ENCODE measurements at regions not wholly inside any gene's neighbourhood (a gene's known extent, or its start where the extent isn't known, plus 50 kb on each side); places are given as distances from the start of the nearest gene placed in this dataset.

- TF ChIP-seq EP300 (IDR thresholded peaks at IDR 0.05): no peak
These were observed 215.1 kb upstream of the CPEB2 start for GRCh38 chr4:14787221-14787620.

GRCh38 chr4:14787894-14788293 lies 214.4 kb upstream of the CPEB2 start:
- H3K36me3 ChIP-seq: no peaks in the 10 kb centered on the region
- TF ChIP-seq POLR2A (IDR thresholded peaks at IDR 0.05) (no peak), CTCF (IDR thresholded peaks at IDR 0.05) (peak in 1 of 5 experiments; percentile 12), EP300 (IDR thresholded peaks at IDR 0.05) (no peak)
- no peaks in the 10 kb centered on the region for H3K27me3 ChIP-seq
- no peak overlapping the region for H3K27ac ChIP-seq
- H3K4me3 ChIP-seq: no peak overlapping the region
- peaks cover 0 to 26% (median 2%) of the 10 kb centered on the region in 4 donors for H3K9me3 ChIP-seq
- H3K4me1 ChIP-seq: no peaks in the 10 kb centered on the region
- no peak for DNase-seq (ENCODE audit: low spot score in 2 of 2)

More at GRCh38 chr4:14787221-14787620, 215.1 kb upstream of the CPEB2 start:
- Histone ChIP-seq H3K27ac (no peak overlapping the region), H3K27me3 (no peaks in the 10 kb centered on the region), H3K4me1 (no peaks in the 10 kb centered on the region), H3K9me3 (peaks cover 0 to 22% (median 2%) of the 10 kb centered on the region in 4 donors), H3K4me3 (no peak overlapping the region), H3K36me3 (no peaks in the 10 kb centered on the region)
- WGBS, 2 donors: 75% methylated on average over 4 of the region's 4 CpGs
- DNase-seq (ENCODE audit: low spot score in 2 of 2): no peak

- peaks cover 0 to 46% (median 2%) of the 10 kb centered on the region in 4 donors for H3K9me3 ChIP-seq
- no peak overlapping the region for H3K4me3 ChIP-seq
- no peak overlapping the region for H3K27ac ChIP-seq
- no peak for TF ChIP-seq CTCF (IDR thresholded peaks at IDR 0.05)
- TF ChIP-seq EP300 (IDR thresholded peaks at IDR 0.05): no peak
- no peaks in the 10 kb centered on the region for H3K4me1 ChIP-seq
- H3K27me3 ChIP-seq: no peaks in the 10 kb centered on the region
- no peaks in the 10 kb centered on the region for H3K36me3 ChIP-seq
- DNase-seq (ENCODE audit: low spot score in 2 of 2): no peak
These were observed 211.8 kb upstream of the CPEB2 start for GRCh38 chr4:14790494-14790893.

- DNase-seq (ENCODE audit: low spot score in 2 of 2): no peak
- H3K36me3 ChIP-seq: no peaks in the 10 kb centered on the region
- TF ChIP-seq POLR2A (IDR thresholded peaks at IDR 0.05): no peak
- no peak for TF ChIP-seq CTCF (IDR thresholded peaks at IDR 0.05)
- no peak for TF ChIP-seq EP300 (IDR thresholded peaks at IDR 0.05)
- H3K9me3 ChIP-seq: peaks cover 0 to 37% (median 2%) of the 10 kb centered on the region in 4 donors
- no peaks in the 10 kb centered on the region for H3K4me1 ChIP-seq
- H3K4me3 ChIP-seq: no peak overlapping the region
- H3K27me3 ChIP-seq: no peaks in the 10 kb centered on the region
- no peak overlapping the region for H3K27ac ChIP-seq
These were observed 209.5 kb upstream of the CPEB2 start for GRCh38 chr4:14792702-14793227.

- no peaks in the 10 kb centered on the region for H3K27me3 ChIP-seq
- no peaks in the 10 kb centered on the region for H3K4me1 ChIP-seq
- WGBS, 2 donors: 80 to 81% methylated on average over 2 of the region's 2 CpGs
- TF ChIP-seq CTCF (IDR thresholded peaks at IDR 0.05) (no peak), POLR2A (IDR thresholded peaks at IDR 0.05) (no peak), EP300 (IDR thresholded peaks at IDR 0.05) (no peak)
- no peaks in the 10 kb centered on the region for H3K36me3 ChIP-seq
- no peak overlapping the region for H3K4me3 ChIP-seq
- peaks cover 0 to 11% (median 0%) of the 10 kb centered on the region in 4 donors for H3K9me3 ChIP-seq
- no peak for DNase-seq (ENCODE audit: low spot score in 2 of 2)
- no peak overlapping the region for H3K27ac ChIP-seq
These were observed 201.3 kb upstream of the CPEB2 start for GRCh38 chr4:14800977-14801376.

GRCh38 chr4:14802596-14802995 lies 199.7 kb upstream of the CPEB2 start:
- no peaks in the 10 kb centered on the region for H3K36me3 ChIP-seq
- TF ChIP-seq EP300 (IDR thresholded peaks at IDR 0.05) (no peak), POLR2A (IDR thresholded peaks at IDR 0.05) (no peak), CTCF (IDR thresholded peaks at IDR 0.05) (no peak)
- H3K27me3 ChIP-seq: no peaks in the 10 kb centered on the region
- WGBS, 2 donors: 91% methylated on average over 2 of the region's 2 CpGs
- H3K9me3 ChIP-seq: peaks cover 0 to 11% (median 0%) of the 10 kb centered on the region in 4 donors
- no peaks in the 10 kb centered on the region for H3K4me1 ChIP-seq
- no peak overlapping the region for H3K27ac ChIP-seq
- H3K4me3 ChIP-seq: no peak overlapping the region
- no peak for DNase-seq (ENCODE audit: low spot score in 2 of 2)

All from tibial nerve (tissue), 4 donors.